Type B pancreatic cell (in vitro differentiated cells): ENCODE measurements at regions not wholly inside any gene's neighbourhood (a gene's known extent, or its start where the extent isn't known, plus 50 kb on each side); places are given as distances from the start of the nearest gene placed in this dataset.

ENCODE experiments used
- DNase-seq: peaks from one replicate; pipeline ENCODE4 v3.0.0; 2021; ENCODE audit warnings: mixed read lengths; ENCODE audit not compliant: unreplicated experiment; ENCODE audit errors: extremely low spot score
- H3K27ac Mint-ChIP-seq: 2 replicates; pipeline ENCODE4 v1.8.0; 2021; ENCODE audit warnings: mild to moderate bottlenecking, mixed read lengths
- H3K27me3 Mint-ChIP-seq: 2 replicates; pipeline ENCODE4 v1.8.0; 2021; ENCODE audit warnings: mixed read lengths
- H3K36me3 Mint-ChIP-seq: 2 replicates; pipeline ENCODE4 v1.8.0; 2021; ENCODE audit warnings: mixed read lengths
- H3K4me1 Mint-ChIP-seq: one replicate; pipeline ENCODE4 v1.8.0; 2021; ENCODE audit warnings: mixed read lengths; ENCODE audit not compliant: unreplicated experiment
- H3K4me3 Mint-ChIP-seq: 2 replicates; pipeline ENCODE4 v1.8.0; 2021; ENCODE audit warnings: mild to moderate bottlenecking, mixed read lengths
- H3K9me3 Mint-ChIP-seq: 2 replicates; pipeline ENCODE4 v1.8.0; 2021; ENCODE audit warnings: mixed read lengths
- CTCF ChIP-seq: fragments of 200-600 bp; sonication (generic); conservative IDR thresholded peaks from 2 replicates; pipeline ENCODE4 v1.5.0; 2021; ENCODE audit warnings: antibody characterized with exemption, mild to moderate bottlenecking

DNA sequence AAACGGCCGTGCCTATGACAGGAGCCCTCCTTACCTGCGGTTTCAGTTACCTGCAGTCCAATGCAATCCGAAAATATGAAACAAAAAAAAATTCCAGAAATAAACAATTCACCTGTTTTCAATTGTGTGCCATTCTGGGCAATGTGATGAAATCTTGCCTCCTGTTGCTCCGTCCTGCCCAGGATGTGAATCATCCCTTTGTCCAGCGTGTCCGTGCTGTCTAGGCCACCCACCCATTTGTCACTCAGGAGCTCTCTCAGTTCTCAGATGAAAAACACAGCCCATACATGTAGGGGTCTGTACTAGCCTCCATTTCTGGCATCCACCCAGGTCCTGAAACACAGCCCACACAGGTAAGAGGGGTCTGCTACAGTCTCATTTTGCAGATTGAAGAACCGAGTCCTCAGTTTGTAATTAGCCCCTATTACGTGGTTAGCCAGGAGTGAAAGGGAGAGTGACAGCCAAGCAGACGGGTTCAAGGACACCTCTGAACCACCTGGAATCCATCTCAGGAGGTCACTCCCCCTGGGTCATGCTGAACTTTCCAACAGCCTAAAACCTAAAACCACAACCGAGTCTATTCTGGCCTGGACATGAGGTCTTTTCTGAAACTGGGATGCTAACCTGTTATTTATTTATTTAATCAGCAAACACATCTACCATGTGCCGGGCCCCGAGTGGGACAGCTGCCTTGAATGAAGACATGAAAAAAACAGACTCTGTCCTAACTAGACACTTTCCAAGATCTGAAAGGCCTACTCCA, 317.2 kb downstream of the SHANK2 start:
- Mint-ChIP-seq H3K27ac (no peak overlapping the region), H3K27me3 (no peaks in the 10 kb centered on the region), H3K4me3 (no peak overlapping the region), H3K4me1 (peaks cover 7% of the 10 kb centered on the region), H3K36me3 (peaks cover 6% of the 10 kb centered on the region), H3K9me3 (peaks cover 5% of the 10 kb centered on the region)
- DNase-seq = no peak
- no peak for TF ChIP-seq CTCF

DNA sequence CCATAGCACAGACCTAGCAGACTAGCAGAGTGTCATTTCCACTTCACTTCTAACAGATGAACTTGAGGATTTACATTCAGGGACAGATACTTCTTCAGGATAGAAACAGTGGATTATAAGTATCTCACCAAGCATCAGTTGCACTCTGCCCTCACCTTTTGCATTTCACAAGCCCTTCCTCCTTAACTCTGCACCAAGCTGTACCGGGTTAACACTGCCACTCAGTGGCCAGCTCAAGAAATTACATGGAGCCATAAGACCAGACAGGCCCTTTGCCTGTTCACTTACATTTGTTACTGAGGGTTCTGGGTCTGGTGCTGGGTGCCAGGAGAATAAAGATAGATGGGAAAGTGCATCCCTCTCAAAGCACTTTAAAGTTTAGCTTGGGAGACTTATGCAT, 309.8 kb downstream of the SHANK2 start:
- no peak for DNase-seq
- Mint-ChIP-seq H3K27me3 (no peaks in the 10 kb centered on the region), H3K9me3 (peaks cover 35% of the 10 kb centered on the region), H3K36me3 (peaks cover 20% of the 10 kb centered on the region), H3K4me3 (no peak overlapping the region), H3K27ac (no peak overlapping the region), H3K4me1 (no peaks in the 10 kb centered on the region)
- peak; percentile 65 for TF ChIP-seq CTCF

GRCh38 chr11:70944141-70944540, 308.2 kb downstream of the SHANK2 start:
- TF ChIP-seq CTCF = no peak
- no peak for DNase-seq
- Mint-ChIP-seq H3K4me1 (no peaks in the 10 kb centered on the region), H3K4me3 (no peak overlapping the region), H3K9me3 (peaks cover 35% of the 10 kb centered on the region), H3K27ac (no peak overlapping the region), H3K36me3 (peaks cover 20% of the 10 kb centered on the region), H3K27me3 (no peaks in the 10 kb centered on the region)

DNA sequence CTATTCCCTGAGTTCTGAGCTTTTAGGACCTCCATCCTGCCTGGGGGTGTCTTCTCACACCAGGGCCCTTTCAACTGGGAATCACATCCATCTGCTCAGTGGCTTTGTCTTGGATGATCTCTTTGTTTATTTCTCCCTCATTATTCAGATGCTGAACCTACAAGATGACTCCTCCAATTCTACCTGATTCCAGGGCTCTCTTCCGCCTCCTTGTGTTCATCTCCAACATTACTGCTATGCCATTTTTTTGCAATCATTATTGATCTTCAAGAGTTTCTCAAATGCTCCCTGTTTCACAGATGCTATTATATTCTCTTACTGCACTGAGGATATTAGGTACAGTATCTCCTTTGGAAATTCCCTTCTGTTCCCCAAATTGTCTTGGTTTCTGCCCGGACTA, 307.7 kb downstream of the SHANK2 start:
- H3K36me3 Mint-ChIP-seq = peaks cover 20% of the 10 kb centered on the region
- H3K9me3 Mint-ChIP-seq = peaks cover 35% of the 10 kb centered on the region
- peak; percentile 48 for TF ChIP-seq CTCF
- no peaks in the 10 kb centered on the region for H3K27me3 Mint-ChIP-seq
- DNase-seq = no peak
- H3K4me3 Mint-ChIP-seq = no peak overlapping the region
- H3K4me1 Mint-ChIP-seq = no peaks in the 10 kb centered on the region
- H3K27ac Mint-ChIP-seq = no peak overlapping the region

- H3K27ac Mint-ChIP-seq = no peak overlapping the region
- no peak for DNase-seq
- no peak for TF ChIP-seq CTCF
- no peaks in the 10 kb centered on the region for H3K27me3 Mint-ChIP-seq
- H3K36me3 Mint-ChIP-seq = peaks cover 17% of the 10 kb centered on the region
- peaks cover 17% of the 10 kb centered on the region for H3K9me3 Mint-ChIP-seq
- H3K4me3 Mint-ChIP-seq = no peak overlapping the region
- H3K4me1 Mint-ChIP-seq = no peaks in the 10 kb centered on the region
These were observed 304.0 kb downstream of the SHANK2 start for GRCh38 chr11:70948398-70948797.
